Colonic mucosa (tissue), 4 donors: ENCODE measurements at regions not wholly inside any gene's neighbourhood (a gene's known extent, or its start where the extent isn't known, plus 50 kb on each side); places are given as distances from the start of the nearest gene placed in this dataset.

Source experiments
- DNase-seq: peaks from one replicate; pipeline ENCODE4 v3.0.0-alpha.2; 2020
- H3K27ac ChIP-seq: fragments of 200-600 bp; one replicate; pipeline ENCODE4 v1.8.0; 2021
- H3K27me3 ChIP-seq: fragments of 200-600 bp; one replicate; pipeline ENCODE4 v1.8.0; 2021
- H3K36me3 ChIP-seq: fragments of 200-600 bp; one replicate; pipeline ENCODE4 v1.8.0; 2021
- H3K4me1 ChIP-seq: fragments of 200-600 bp; one replicate; pipeline ENCODE4 v1.8.0; 2021; ENCODE audit warnings: mild to moderate bottlenecking
- H3K4me3 ChIP-seq: fragments of 200-600 bp; one replicate; pipeline ENCODE4 v1.8.0; 2021
- H3K9ac ChIP-seq, 2 donors: one replicate each; pipeline ENCODE4 v1.7.0; 2013; ENCODE audit warnings: control low read depth in 2 of 2, low read depth in 2 of 2, low read length in 2 of 2
- H3K9me3 ChIP-seq: fragments of 200-600 bp; one replicate; pipeline ENCODE4 v1.8.0; 2021
- intact Hi-C: fragments of 100-400 bp; cut with DNase I; formaldehyde crosslinking; loops from one replicate; pipeline ENCODE4 v1.14.1; 2022
- TF ChIP-seq, protein P1 (sequence below): fragments of 200-600 bp; IDR thresholded peaks from one replicate; pipeline ENCODE4 v1.8.0; 2022; ENCODE audit warnings: antibody characterized with exemption, mild to moderate bottlenecking
- donor health status: healthy.
- donor health status: DM: no; HTN: no; CAD: no.
- donor health status: DM: no; HTN: no; CAD: no.

DNA sequence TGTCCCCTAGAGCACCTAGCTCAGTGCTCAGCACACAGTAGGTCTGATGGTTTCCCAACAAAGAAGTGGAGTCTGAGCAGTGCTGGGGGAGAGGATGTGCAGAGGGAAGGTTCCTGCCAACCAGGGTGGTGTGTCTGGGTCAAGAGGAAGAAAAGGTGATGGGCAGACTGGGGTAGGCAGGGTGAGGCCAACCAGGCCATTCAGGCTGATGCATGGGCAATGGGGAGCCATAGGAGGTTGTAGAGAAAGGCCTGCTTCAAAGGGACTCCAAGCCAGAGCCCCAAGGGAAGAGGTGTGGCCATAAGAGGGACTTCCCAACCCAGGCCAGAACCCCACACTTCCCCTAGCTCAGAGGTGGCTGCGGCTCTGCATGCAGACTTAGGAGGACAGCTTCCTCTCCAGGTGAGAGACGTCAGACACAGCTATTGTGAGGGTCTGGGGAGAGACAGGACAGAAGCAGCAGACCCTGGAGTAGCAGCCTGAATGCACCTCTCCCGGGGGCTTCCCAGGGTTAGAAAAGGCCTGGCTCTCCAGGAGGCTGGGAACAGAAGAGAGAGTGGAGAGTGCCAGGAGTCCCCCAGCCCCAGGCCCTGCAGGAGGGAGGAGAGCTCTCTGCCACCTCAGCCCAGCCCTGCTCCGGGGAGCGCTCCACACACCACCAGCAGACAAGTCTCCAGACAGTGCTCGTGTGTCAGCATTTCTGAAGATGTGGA is 87.4 kb upstream of the ZMIZ1 start:
- Histone ChIP-seq H3K36me3 (no peaks in the 10 kb centered on the region), H3K9me3 (no peaks in the 10 kb centered on the region), H3K9ac (no peak overlapping the region), H3K27me3 (no peaks in the 10 kb centered on the region), H3K4me3 (no peak overlapping the region), H3K4me1 (no peaks in the 10 kb centered on the region), H3K27ac (no peak overlapping the region)
- intact Hi-C loops, result no loop called here
- TF ChIP-seq, protein P1, sequence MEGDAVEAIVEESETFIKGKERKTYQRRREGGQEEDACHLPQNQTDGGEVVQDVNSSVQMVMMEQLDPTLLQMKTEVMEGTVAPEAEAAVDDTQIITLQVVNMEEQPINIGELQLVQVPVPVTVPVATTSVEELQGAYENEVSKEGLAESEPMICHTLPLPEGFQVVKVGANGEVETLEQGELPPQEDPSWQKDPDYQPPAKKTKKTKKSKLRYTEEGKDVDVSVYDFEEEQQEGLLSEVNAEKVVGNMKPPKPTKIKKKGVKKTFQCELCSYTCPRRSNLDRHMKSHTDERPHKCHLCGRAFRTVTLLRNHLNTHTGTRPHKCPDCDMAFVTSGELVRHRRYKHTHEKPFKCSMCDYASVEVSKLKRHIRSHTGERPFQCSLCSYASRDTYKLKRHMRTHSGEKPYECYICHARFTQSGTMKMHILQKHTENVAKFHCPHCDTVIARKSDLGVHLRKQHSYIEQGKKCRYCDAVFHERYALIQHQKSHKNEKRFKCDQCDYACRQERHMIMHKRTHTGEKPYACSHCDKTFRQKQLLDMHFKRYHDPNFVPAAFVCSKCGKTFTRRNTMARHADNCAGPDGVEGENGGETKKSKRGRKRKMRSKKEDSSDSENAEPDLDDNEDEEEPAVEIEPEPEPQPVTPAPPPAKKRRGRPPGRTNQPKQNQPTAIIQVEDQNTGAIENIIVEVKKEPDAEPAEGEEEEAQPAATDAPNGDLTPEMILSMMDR, result no peak
- no peak for DNase-seq

DNA sequence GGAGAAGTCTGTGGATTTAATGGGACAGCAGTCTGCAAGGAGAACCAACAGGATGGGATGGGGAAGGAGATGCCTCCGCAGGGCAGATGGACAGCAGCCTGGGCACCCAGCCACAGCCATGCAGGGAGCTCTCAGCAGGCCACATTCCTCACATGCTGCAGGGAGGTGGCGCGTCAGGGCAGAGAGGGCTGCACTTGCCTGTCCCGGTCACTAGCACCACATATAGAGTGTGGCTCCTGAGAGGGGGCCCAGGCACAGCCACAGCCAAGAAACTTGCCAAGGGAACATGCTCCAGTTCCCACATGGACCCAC is 86.8 kb upstream of the ZMIZ1 start:
- H3K4me3 ChIP-seq, result no peak overlapping the region
- no peak for DNase-seq
- no peaks in the 10 kb centered on the region for H3K9me3 ChIP-seq
- H3K27me3 ChIP-seq, result no peaks in the 10 kb centered on the region
- intact Hi-C loops, result no loop called here
- no peaks in the 10 kb centered on the region for H3K4me1 ChIP-seq
- no peak overlapping the region for H3K27ac ChIP-seq
- H3K36me3 ChIP-seq, result no peaks in the 10 kb centered on the region
- no peak overlapping the region for H3K9ac ChIP-seq
- TF ChIP-seq, protein P1, result no peak

DNA sequence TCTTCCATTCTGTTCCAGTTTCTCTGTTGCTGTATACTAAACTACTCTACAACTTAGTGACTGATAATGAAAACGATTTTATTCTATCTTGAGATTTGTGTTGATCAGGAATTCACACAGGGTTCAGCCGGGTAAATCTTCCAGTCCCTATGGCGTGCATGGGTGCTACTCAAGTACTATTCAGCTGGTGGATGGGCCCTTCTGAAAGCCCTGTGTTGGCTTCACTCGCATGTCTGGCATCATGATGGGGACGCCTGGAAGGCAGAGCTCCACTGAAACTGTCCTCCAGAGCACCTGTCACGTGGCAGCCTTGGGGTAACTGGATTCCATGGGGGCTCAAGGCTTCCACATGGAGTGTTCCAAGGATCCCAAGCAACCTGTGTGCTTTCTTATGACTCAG is 86.0 kb upstream of the ZMIZ1 start:
- Histone ChIP-seq H3K36me3 (no peaks in the 10 kb centered on the region), H3K9ac (no peak overlapping the region), H3K27me3 (no peaks in the 10 kb centered on the region), H3K4me3 (no peak overlapping the region), H3K9me3 (no peaks in the 10 kb centered on the region), H3K4me1 (no peaks in the 10 kb centered on the region), H3K27ac (no peak overlapping the region)
- TF ChIP-seq, protein P1, result no peak
- no peak for DNase-seq
- intact Hi-C loops, result no loop called here

DNA sequence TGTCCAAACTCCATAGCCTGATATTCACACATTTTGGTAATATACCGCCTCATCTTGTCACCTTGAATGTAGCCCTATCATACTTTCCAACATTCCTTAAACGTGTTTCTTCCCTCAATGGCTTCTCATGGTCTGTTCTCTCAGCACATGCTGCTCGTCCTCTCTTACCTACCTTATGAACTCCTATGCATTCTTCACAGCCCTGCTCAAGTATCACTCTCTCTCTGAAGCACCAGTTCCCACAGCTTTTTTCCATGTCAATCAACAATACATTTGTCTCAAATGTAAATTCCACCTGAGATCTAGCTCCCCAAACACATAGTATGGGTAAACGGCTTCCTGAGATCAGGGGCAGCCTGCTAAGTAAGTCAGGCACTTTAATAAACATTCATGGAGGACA is 85.2 kb upstream of the ZMIZ1 start:
- DNase-seq, result no peak
- Histone ChIP-seq H3K9ac (no peak overlapping the region), H3K27me3 (no peaks in the 10 kb centered on the region), H3K4me1 (no peaks in the 10 kb centered on the region), H3K27ac (no peak overlapping the region), H3K9me3 (no peaks in the 10 kb centered on the region), H3K36me3 (no peaks in the 10 kb centered on the region), H3K4me3 (no peak overlapping the region)
- TF ChIP-seq, protein P1, result no peak
- intact Hi-C loops, result no loop called here

DNA sequence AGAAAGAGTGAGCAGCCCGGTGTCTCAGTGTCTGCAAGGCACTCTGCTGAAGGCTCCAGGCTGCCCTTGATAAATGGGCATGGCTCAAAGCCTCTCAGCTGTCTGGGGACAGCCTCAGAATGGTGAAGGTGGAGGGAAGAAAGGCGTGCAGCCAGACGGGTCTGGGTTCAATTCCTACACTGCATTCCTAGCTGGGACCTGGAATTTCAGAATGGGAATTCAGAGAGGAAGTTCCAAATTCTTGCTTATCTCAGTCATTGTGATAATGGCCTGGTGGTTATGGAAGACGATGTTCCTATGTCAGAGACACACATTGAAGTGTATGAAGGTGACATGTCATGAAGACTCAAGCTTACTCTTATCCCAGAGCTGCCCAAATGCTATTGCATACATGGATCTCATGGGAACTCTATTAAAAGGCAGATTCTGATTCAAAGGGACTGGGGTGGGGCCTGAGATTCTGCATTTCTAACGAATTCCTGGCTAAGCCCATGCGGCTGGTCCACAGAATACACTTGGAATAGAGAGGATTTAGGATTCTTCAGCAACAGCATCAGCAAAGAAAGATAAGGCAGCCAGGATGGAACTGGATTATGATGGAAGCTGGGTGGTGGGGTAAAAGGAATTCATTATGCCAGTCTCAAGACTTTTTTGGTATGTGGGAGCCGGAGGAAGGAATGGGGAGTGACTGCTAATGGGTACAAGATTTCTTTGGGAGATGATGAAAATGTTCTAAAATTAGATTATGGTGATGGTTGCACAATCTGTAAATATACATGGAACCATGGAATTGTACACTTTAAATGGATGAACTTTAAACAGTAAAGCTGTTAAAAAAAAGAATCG is 82.6 kb upstream of the ZMIZ1 start:
- intact Hi-C loops, result no loop called here
- Histone ChIP-seq H3K4me1 (no peaks in the 10 kb centered on the region), H3K9ac (no peak overlapping the region), H3K9me3 (no peaks in the 10 kb centered on the region), H3K27me3 (no peaks in the 10 kb centered on the region), H3K36me3 (no peaks in the 10 kb centered on the region), H3K27ac (no peak overlapping the region), H3K4me3 (no peak overlapping the region)
- TF ChIP-seq, protein P1, result no peak
- no peak for DNase-seq
